GM18870 (cell line): ENCODE measurements at regions not wholly inside any gene's neighbourhood (a gene's known extent, or its start where the extent isn't known, plus 50 kb on each side); places are given as distances from the start of the nearest gene placed in this dataset.

ENCODE experiments used
- ATAC-seq: cut with Tn5 transposase; IDR thresholded peaks from one replicate; pipeline ENCODE4 v1.9.1; 2021; ENCODE audit warnings: moderate library complexity; ENCODE audit not compliant: unreplicated experiment

GRCh38 chr5:105963696-105964255 lies 1707.0 kb downstream of the EFNA5 start:
- ATAC-seq = no peak

- no peak for ATAC-seq
These were observed 1709.2 kb downstream of the EFNA5 start for GRCh38 chr5:105961572-105961971.

GRCh38 chr5:105956456-105957196 lies 1714.1 kb downstream of the EFNA5 start:
- ATAC-seq = no peak

DNA sequence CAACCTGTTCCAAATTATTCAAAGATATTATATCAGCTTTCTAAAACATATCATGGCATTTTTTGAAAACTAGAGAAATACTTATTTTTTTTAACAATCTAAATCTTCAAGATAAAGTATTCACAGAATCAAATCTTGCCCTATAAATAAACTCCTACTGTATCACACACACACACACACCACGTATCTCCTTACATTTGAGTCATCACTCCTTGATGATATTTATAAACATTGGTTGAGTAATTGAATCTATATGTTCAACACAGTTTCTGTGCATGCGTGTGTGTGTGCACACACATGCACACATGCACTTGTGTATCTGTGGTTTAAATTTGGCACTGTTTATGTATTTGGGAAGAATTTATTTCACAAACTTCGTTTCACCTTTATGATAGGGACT lies 1716.4 kb downstream of the EFNA5 start:
- ATAC-seq = no peak

DNA sequence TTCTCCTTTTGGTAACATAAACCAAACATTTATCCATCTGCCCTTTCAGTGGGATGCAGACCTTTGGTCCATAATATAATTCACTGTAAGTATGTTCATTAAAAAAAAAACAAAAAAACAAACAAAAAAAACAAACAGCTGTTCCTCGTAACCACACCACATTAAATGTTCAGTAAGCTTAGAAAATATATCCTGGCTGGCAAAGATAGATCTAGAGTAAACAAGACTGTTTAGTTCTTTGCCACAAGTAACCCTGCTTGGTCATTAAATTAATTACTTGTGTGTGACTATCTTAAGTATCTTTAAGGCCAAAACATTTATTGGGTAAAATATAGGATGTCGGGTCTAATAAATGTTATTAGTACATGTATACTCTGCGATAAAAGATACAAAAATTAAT lies 1717.1 kb downstream of the EFNA5 start:
- ATAC-seq = no peak

- ATAC-seq = no peak
These were observed 1717.9 kb downstream of the EFNA5 start for GRCh38 chr5:105952875-105953274.

- no peak for ATAC-seq
These were observed 1723.3 kb downstream of the EFNA5 start for GRCh38 chr5:105947461-105947860.

GRCh38 chr5:105945203-105945972 lies 1725.3 kb downstream of the EFNA5 start:
- no peak for ATAC-seq

GRCh38 chr5:105940181-105940580 lies 1730.6 kb downstream of the EFNA5 start:
- ATAC-seq = no peak

- no peak for ATAC-seq
These were observed 1736.6 kb downstream of the EFNA5 start for GRCh38 chr5:105934171-105934570.

- no peak for ATAC-seq
These were observed 1738.8 kb downstream of the EFNA5 start for GRCh38 chr5:105931881-105932421.

- no peak for ATAC-seq
These were observed 1740.9 kb downstream of the EFNA5 start for GRCh38 chr5:105929858-105930257.

GRCh38 chr5:105924366-105924765 lies 1746.4 kb downstream of the EFNA5 start:
- ATAC-seq = no peak

- no peak for ATAC-seq
These were observed 1748.2 kb downstream of the EFNA5 start for GRCh38 chr5:105922574-105922973.

DNA sequence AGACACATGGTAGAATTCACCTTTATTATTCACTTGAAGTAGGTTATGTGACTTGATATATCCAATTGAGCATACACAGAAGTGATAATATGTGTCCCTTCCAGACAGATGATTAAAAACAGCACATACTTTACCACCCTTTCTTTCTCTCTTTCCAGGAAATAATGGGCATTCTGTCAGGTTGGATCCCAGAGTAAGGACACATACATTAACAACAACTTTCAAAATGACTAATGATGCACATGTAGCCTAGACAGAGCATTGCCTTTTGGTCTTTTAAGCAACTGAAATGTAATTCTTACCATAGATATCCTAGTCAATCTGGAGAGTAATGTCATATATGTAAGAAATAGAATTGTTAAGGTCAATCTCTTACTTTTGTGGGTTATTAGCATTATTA lies 1748.7 kb downstream of the EFNA5 start:
- ATAC-seq = no peak

- no peak for ATAC-seq
These were observed 1753.5 kb downstream of the EFNA5 start for GRCh38 chr5:105917189-105917588.

DNA sequence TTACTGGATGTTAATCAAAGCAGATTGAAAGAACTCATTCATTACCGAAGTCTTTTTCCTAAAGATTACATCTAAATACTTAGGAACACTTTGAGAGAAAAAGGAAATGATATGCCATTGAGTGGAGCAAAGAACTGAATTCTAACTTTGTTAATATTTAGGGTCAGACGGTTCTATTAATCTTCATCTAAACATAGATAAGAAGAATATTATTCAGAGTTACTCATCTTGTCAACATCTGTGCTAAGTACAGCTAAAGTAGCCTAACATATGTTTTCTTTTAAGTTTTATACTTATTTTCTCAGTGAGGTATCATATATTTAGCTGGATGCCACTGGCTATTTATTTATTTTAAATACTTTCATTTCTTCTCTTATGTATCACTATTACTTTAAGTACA lies 1763.7 kb downstream of the EFNA5 start:
- no peak for ATAC-seq

- ATAC-seq = no peak
These were observed 1765.3 kb downstream of the EFNA5 start for GRCh38 chr5:105905392-105905791.

GRCh38 chr5:105903069-105903468 lies 1767.7 kb downstream of the EFNA5 start:
- ATAC-seq = no peak

DNA sequence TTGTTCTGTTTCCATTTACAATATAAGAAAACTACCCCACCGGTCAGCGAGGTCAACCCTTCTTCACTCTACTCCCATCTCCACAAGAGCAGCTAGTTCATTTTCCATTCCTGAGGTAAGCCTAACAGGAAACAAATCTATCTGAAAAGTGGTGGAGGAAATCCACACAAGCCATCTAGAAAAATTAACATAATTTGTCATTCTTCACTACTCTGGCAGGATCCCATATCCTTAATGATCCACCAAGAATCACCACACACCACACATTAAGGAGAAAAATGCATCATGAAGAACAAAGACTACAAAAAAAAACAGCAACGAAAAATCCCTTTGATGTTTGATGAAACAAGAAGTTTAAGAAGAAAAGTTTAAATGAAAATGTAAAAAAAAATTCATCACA lies 1771.0 kb downstream of the EFNA5 start:
- ATAC-seq = no peak

GRCh38 chr5:105898183-105898582 lies 1772.6 kb downstream of the EFNA5 start:
- ATAC-seq = no peak

DNA sequence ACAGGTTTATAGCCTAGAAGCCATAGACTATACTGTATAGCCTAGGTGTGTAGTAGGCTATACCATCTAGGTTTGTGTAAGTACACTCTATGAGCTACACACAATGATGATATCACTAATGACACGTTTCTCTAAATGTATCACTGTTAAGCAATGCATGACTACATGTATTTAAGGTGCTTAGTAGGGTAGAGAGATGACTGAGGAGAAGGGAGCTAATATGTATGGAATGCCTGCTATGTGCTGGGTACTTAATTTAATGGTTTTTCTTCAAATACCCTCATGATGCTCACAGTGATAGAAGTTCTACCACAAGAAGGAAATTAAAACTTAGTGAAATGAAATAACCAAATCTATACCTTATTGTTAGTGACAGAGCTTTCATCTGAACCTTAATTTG lies 1785.5 kb downstream of the EFNA5 start:
- ATAC-seq = no peak
